GM23338 (cell line): ENCODE measurements at regions not wholly inside any gene's neighbourhood (a gene's known extent, or its start where the extent isn't known, plus 50 kb on each side); places are given as distances from the start of the nearest gene placed in this dataset.

Experiments used
- ATAC-seq: fragments of 200-7000 bp; cut with Tn5 transposase; 3 replicates; pipeline ENCODE4 v1.9.1; 2020
- DNase-seq: peaks from one replicate; pipeline ENCODE4 v3.0.0-alpha.2; 2015; ENCODE audit warnings: low spot score
- H2AFZ ChIP-seq: fragments of 200-600 bp; sonication (generic); 2 replicates; pipeline ENCODE4 v1.8.0; 2016; ENCODE audit warnings: antibody characterized with exemption, mild to moderate bottlenecking, moderate library complexity
- H3F3A ChIP-seq: fragments of 200-600 bp; sonication (generic); replicated peaks from 2 replicates; pipeline ENCODE4 v1.8.0; 2017; ENCODE audit warnings: antibody characterized with exemption, mixed run types, low read depth
- H3K27ac ChIP-seq: fragments of 200-600 bp; sonication (generic); 2 replicates; pipeline ENCODE4 v1.6.1; 2016; ENCODE audit warnings: low read depth
- H3K27me3 ChIP-seq: fragments of 200-600 bp; sonication (generic); 2 replicates; pipeline ENCODE4 v1.8.0; 2016; ENCODE audit warnings: mild to moderate bottlenecking, mixed run types, moderate library complexity; ENCODE audit not compliant: insufficient read depth
- H3K36me3 ChIP-seq: fragments of 200-600 bp; sonication (generic); 2 replicates; pipeline ENCODE4 v1.8.0; 2016; ENCODE audit warnings: mild to moderate bottlenecking; ENCODE audit not compliant: insufficient read depth
- H3K4me1 ChIP-seq: fragments of 200-600 bp; sonication (generic); 2 replicates; pipeline ENCODE4 v1.8.0; 2016; ENCODE audit warnings: mild to moderate bottlenecking, moderate library complexity; ENCODE audit not compliant: insufficient read depth
- H3K4me2 ChIP-seq: fragments of 200-600 bp; sonication (generic); 2 replicates; pipeline ENCODE4 v1.7.1; 2017; ENCODE audit warnings: mixed run types
- H3K4me3 ChIP-seq: fragments of 200-600 bp; sonication (generic); 2 replicates; pipeline ENCODE4 v1.6.1; 2016; ENCODE audit warnings: mixed run types
- H3K79me2 ChIP-seq: fragments of 200-600 bp; sonication (generic); replicated peaks from 2 replicates; pipeline ENCODE4 v1.8.0; 2017; ENCODE audit warnings: mild to moderate bottlenecking; ENCODE audit not compliant: insufficient read depth
- H3K9me2 ChIP-seq: fragments of 200-600 bp; sonication (generic); 2 replicates; pipeline ENCODE4 v1.8.0; 2017; ENCODE audit not compliant: insufficient read depth
- H4K20me1 ChIP-seq: fragments of 200-600 bp; sonication (generic); replicated peaks from 2 replicates; pipeline ENCODE4 v1.8.0; 2017; ENCODE audit warnings: mild to moderate bottlenecking; ENCODE audit not compliant: insufficient read depth
- H3K27ac Mint-ChIP-seq: 2 replicates; pipeline ENCODE4 v1.8.0; 2020; ENCODE audit warnings: inconsistent platforms, mild to moderate bottlenecking, moderate library complexity, mixed read lengths
- H3K27me3 Mint-ChIP-seq: 3 replicates; pipeline ENCODE4 v1.8.0; 2022; ENCODE audit warnings: low read depth, mild to moderate bottlenecking, moderate library complexity, mixed read lengths, inconsistent platforms; ENCODE audit not compliant: insufficient read depth, poor library complexity
- H3K36me3 Mint-ChIP-seq: 3 replicates; pipeline ENCODE4 v1.8.0; 2021; ENCODE audit warnings: low read depth, mild to moderate bottlenecking, inconsistent platforms, moderate library complexity, mixed read lengths
- H3K4me1 Mint-ChIP-seq: 3 replicates; pipeline ENCODE4 v1.8.0; 2020; ENCODE audit warnings: mild to moderate bottlenecking, inconsistent platforms, mixed read lengths
- H3K4me3 Mint-ChIP-seq: 3 replicates; pipeline ENCODE4 v1.8.0; 2021; ENCODE audit warnings: moderate library complexity, mild to moderate bottlenecking, inconsistent platforms, mixed read lengths
- H3K9me3 Mint-ChIP-seq: 3 replicates; pipeline ENCODE4 v1.8.0; 2020; ENCODE audit warnings: moderate library complexity, mild to moderate bottlenecking, inconsistent platforms, mixed read lengths
- CREB1 ChIP-seq: fragments of 250-450 bp; sonication (Bioruptor Pico); IDR thresholded peaks from 2 replicates; pipeline ENCODE4 v1.5.0; 2020; ENCODE audit warnings: low read depth, mild to moderate bottlenecking, moderate library complexity
- EZH2phosphoT487 ChIP-seq: fragments of 200-600 bp; sonication (generic); IDR thresholded peaks from one replicate; pipeline ENCODE4 v1.8.1; 2018; ENCODE audit warnings: antibody characterized with exemption; ENCODE audit not compliant: unreplicated experiment
- JUNB ChIP-seq: IDR thresholded peaks from one replicate; pipeline ENCODE4 v1.6.1; 2016; ENCODE audit warnings: antibody characterized with exemption; ENCODE audit not compliant: unreplicated experiment
- NANOG ChIP-seq: IDR thresholded peaks from 2 replicates; pipeline ENCODE4 v1.6.1; 2016; ENCODE audit warnings: antibody characterized with exemption, borderline replicate concordance
- STAT1 ChIP-seq: IDR thresholded peaks from one replicate; pipeline ENCODE4 v1.6.1; 2016; ENCODE audit warnings: antibody characterized with exemption; ENCODE audit not compliant: unreplicated experiment
- ZNF331 ChIP-seq: fragments of 250-450 bp; sonication (Bioruptor Pico); IDR thresholded peaks from 2 replicates; pipeline ENCODE4 v1.5.0; 2020; ENCODE audit warnings: low read depth, mild to moderate bottlenecking, moderate library complexity
- ZNF462 ChIP-seq: fragments of 250-450 bp; sonication (Bioruptor Pico); IDR thresholded peaks from 2 replicates; pipeline ENCODE4 v1.5.0; 2020; ENCODE audit warnings: mild to moderate bottlenecking, moderate library complexity
- TF ChIP-seq, protein P1 (sequence below), 2 experiments: fragments of 200-600 bp in 1 of 2; sonication (generic) in 1 of 2; conservative IDR thresholded peaks; 2 replicates each; pipeline versions ENCODE4 v1.5.1 to v1.6.1; 2016 to 2017; ENCODE audit warnings: antibody characterized with exemption in 2 of 2, low read depth in 2 of 2, mild to moderate bottlenecking in 2 of 2, moderate library complexity in 1 of 2

DNA sequence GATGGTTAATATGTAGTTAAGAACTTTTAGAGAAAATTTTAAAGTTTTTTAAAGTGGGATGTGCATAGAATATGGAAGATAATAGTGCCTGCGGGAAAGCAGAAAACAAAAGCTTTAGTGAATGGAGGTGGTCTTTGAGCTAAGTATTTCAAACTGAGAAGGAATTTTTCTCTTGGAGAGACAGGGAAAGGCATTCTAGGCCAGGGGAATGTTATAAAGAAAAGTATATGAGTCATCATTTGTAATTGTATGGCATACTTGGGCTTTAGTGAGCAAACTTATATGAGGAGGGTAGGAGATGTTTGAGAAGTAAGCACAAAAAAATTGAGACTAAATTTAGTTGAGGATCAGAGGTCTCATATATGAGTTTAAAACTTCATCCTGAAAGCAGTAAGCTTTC lies 467.0 kb downstream of the PPARGC1A start:
- Histone ChIP-seq H3K36me3 (0 out of 2 replicates have a peak, but pooled peaks cover 5% of the 10 kb centered on the region), H3K9me2 (0 out of 2 replicates have a peak, but pooled peaks cover 4% of the 10 kb centered on the region), H3K4me1 (peaks cover 20% of the 10 kb centered on the region), H3K27me3 (no peaks in the 10 kb centered on the region), H3K79me2 (no peaks in the 10 kb centered on the region), H3K27ac (peak overlapping the region; percentile 47), H2AFZ (no peak overlapping the region), H3K4me2 (0 out of 2 replicates have a peak overlapping the region, but pooled peaks have one; percentile 14), H4K20me1 (no peaks in the 10 kb centered on the region), H3F3A (no peaks in the 10 kb centered on the region), H3K4me3 (no peak overlapping the region)
- ATAC-seq (peak; percentile 86), DNase-seq (peak; percentile 52)
- no peak for TF ChIP-seq CREB1 (CRISPR knock-in tag)
- no peak for TF ChIP-seq JUNB
- TF ChIP-seq STAT1: no peak
- TF ChIP-seq ZNF462 (CRISPR knock-in tag): 0 out of 2 replicates have a peak, but pooled peaks have one; percentile 12
- no peak; the same call in 1 of the 2 replicates for TF ChIP-seq NANOG
- TF ChIP-seq, protein P1, sequence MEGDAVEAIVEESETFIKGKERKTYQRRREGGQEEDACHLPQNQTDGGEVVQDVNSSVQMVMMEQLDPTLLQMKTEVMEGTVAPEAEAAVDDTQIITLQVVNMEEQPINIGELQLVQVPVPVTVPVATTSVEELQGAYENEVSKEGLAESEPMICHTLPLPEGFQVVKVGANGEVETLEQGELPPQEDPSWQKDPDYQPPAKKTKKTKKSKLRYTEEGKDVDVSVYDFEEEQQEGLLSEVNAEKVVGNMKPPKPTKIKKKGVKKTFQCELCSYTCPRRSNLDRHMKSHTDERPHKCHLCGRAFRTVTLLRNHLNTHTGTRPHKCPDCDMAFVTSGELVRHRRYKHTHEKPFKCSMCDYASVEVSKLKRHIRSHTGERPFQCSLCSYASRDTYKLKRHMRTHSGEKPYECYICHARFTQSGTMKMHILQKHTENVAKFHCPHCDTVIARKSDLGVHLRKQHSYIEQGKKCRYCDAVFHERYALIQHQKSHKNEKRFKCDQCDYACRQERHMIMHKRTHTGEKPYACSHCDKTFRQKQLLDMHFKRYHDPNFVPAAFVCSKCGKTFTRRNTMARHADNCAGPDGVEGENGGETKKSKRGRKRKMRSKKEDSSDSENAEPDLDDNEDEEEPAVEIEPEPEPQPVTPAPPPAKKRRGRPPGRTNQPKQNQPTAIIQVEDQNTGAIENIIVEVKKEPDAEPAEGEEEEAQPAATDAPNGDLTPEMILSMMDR (conservative IDR thresholded peaks at IDR 0.05; ENCODE audit: low read depth in 2 of 2): no peak
- no peak for TF ChIP-seq EZH2phosphoT487
- TF ChIP-seq ZNF331 (CRISPR knock-in tag): no peak
- H3K27me3 Mint-ChIP-seq: no peaks in the 10 kb centered on the region
- peak overlapping the region; percentile 73 for H3K27ac Mint-ChIP-seq
- peaks cover 22% of the 10 kb centered on the region for H3K4me1 Mint-ChIP-seq
- 0 out of 3 replicates have a peak, but pooled peaks cover 5% of the 10 kb centered on the region for H3K9me3 Mint-ChIP-seq
- H3K36me3 Mint-ChIP-seq: peaks cover 8% of the 10 kb centered on the region; the same call in 2 of the 3 replicates
- H3K4me3 Mint-ChIP-seq: no peak overlapping the region
